ENCODE measurements at regions not wholly inside any gene's neighbourhood (a gene's known extent, or its start where the extent isn't known, plus 50 kb on each side); places are given as distances from the start of the nearest gene placed in this dataset.
"Not testable (repeated sequence)": the region's sequence is repeated elsewhere in the genome, so short reads cannot be mapped to it uniquely, and the experiment has no call there.

DNA sequence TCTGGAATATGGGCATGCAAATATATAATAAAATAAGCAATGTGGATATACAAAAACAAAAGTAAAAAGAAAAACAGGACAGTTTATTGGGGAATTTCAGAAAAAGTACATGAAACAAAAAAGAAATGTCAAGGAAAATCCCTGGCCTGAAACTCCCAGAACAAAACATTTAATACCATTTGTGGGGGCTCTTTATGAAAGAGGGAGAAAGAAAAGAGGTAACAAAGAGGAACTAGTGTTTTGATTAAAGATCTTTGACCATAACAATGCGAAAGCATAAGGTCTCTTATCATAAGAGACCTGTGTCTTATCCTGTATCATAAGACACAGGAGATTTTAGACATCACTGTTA is 88.6 kb upstream of the ARID1B start:
- DNase-seq (ENCODE audit: low spot score) = no peak

DNA sequence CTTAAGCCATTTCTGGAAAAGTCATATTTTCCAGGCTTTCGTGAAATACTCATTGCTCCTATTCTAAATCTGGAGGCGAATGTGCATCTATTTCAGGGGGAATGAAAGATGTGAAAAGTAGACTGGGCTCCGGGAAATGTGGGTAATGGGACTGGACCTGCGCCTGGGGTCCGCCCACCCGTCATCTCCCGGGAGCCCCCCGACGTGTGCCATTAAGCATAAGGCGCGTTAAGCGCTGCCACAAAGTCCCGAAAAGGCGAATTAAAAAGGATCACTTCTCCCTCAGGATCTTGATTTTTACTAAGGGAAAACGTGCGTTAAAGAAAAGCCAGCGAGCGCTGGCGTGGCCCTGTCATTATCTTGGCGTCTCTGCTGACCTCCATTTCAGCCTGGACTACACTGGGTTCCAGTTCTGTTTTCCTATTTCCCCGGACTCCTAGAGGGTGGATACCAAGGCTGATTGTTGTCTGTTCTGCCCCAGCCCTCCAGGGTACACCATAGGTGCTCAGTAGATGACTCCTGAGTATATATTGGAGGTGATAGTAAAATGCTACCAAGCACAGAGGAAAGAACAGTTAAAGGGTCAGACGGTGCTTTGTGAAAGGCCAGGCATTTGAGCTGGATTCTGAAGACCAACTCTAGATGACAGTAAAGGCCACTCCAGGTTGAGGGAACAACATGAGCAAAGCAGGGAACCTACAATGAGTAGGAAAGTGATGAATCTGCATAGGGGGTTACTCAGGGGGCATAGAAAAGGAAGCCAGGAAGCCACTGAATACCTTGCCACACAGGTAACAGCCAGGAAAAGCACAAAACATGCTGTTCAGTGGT is 89.2 kb upstream of the ARID1B start:
- peak; percentile 9 for DNase-seq (ENCODE audit: low spot score)

DNA sequence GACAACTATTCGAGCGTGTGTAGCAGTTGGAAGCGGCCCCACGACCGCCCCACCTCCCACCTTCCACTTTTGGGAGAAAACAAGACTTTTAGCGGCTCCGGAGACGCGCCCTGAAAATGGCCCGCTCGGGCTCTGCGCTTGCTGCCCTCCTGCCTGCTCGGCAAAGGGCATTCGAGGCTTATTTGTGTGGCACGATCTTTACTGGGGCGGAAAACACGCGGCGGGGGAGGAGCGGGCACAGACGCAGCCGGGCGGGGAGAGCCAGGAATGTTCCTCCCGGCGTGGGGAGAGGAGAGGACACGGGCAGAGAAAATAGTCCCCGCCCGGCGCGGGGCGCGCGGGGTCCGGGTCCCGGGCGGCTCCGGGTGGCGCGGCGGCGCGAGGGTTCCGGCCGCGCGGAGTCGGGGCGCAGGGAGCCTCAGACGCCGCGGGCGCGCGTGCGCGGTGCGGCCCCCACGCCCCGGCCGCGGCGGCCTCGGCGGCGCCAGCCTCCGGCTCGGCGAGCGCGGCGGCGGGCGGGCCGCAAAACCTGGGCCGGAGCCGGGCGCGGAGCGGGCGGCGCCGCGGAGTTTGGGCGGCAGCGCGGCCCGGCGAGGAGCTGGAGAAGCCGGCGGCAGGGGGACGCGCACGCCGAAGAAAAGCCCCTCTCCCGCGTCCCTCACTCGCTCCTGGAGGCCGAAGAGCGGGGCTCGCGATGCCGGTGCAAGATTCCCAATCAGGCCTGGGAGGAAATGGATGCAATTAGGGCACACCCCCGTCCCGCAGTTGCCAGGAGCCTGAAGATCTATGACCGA is 90.0 kb upstream of the ARID1B start:
- DNase-seq (ENCODE audit: low spot score) = peak; percentile 83

DNA sequence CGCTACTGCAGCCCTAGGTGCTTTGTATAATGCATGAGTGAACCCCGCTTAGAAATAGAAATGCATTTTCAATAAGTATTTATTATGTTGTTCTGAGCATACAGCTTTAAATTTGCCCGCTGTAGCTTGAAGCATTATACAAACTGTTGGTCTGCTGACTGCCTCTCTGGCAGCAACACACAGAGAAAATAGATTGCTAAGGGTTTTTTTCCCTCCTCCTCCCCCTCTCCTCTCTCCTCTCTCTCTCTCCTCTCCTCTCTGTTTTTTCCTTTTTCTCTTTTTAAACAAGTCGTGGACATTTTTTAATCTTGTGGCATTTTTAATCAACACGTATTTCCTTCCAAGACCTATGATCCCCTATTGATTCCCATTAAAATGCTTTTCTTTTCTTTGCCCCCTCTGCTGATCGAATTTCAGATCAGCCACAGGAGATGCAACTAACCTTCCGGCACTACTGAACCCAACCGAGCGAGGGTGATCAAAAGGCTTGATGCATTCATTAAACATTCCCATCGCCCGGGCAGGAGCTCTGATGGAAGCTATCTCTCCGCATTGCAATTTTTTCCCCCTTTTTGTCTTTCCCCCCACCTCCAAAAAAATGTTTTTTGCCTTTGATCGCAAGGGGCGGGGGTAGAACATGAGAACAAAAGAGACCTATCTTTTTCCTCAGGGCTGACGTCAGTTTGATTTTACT is 90.7 kb upstream of the ARID1B start:
- peak; percentile 6 for DNase-seq (ENCODE audit: low spot score)

DNA sequence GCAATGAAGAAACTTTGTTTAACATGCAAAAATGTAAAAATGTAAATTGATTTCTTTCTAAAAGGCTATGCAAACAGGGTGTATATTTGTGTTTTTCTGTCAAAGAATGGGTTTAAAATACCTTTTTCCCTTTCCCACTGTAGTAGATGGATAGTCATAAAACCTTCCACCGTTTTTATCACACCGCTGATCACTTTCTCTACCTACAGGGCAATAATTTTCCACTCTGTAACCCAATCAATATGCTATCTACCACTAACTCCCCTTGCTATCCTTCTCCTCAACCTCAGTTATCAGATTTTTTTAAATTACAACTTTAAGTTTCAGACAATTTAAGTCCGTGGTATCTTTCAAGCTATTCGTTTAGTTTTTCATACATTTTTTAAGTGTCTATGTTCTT is 91.4 kb upstream of the ARID1B start:
- DNase-seq (ENCODE audit: low spot score) = no peak

DNA sequence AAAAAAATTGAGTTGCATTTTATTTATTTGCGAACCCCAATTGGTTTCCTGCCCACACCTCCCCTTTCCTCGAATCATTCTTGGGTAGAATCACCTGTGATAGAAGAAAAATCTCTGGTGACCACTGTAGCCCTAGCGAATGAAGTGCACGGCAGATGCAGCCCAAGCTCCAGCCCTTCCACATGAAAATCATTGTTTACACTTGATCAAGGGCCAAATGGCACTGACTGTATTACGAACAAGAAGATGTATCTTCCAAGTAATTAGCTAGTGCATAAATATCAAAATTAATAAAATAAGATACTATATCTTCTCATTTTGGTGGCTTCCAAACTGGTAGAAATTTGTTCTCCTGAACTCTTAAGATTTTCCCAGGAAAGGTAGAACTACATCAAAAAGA is 93.4 kb upstream of the ARID1B start:
- no peak for DNase-seq (ENCODE audit: low spot score)

DNA sequence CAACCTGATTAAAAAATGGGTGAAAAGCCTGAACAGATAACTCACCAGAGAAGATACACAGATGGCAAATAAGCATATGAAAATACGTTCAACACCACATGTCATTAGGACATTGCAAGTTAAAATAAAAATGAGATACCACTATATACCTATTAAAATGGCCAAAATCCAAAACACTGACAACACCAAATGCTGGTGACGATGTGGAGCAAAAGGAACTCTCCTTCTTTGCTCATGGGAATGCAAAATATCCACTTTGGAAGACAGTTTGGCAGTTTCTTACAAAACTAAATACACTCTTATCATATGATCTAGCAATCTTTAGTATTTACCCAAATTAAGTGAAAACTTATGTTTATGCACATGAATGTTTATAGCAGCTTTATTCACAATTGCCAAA is 100.5 kb upstream of the ARID1B start:
- DNase-seq (ENCODE audit: low spot score) = no peak

DNA sequence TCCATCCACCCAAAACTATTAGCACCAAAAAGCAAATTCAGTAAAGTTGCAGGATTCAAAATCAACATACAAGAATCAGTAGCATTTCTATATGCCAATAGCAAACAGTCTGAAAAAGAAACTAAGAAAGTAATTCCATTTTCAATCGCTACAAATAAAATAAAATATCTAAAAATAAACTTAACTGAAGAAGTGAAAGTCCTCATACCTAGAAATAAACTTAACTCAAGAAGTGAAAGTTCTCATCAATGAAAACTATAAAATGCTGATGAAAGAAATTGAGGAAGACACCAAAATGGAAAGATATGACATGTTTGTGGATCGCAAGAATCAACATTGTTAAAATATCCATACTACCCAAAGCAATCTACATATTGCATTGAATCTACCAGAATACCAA is 103.0 kb upstream of the ARID1B start:
- no peak for DNase-seq (ENCODE audit: low spot score)

DNA sequence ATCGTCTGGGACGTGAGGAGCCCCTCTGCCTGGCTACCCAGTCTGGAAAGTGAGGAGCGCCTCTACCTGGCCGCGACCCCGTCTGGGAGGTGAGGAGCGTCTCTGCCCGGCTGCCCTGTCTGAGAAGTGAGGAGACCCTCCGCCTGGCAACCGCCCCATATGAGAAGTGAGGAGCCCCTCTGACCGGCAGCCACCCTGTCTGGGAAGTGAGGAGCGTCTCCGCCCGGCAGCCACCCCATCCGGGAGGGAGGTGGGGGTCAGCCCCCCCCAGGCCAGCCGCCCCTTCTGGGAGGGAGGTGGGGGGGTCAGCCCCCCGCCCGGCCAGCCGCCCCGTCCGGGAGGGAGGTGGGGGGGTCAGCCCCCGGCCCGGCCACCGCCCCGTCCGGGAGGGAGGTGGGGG is 107.1 kb upstream of the ARID1B start:
- DNase-seq (ENCODE audit: low spot score) = not testable (repeated sequence)

DNA sequence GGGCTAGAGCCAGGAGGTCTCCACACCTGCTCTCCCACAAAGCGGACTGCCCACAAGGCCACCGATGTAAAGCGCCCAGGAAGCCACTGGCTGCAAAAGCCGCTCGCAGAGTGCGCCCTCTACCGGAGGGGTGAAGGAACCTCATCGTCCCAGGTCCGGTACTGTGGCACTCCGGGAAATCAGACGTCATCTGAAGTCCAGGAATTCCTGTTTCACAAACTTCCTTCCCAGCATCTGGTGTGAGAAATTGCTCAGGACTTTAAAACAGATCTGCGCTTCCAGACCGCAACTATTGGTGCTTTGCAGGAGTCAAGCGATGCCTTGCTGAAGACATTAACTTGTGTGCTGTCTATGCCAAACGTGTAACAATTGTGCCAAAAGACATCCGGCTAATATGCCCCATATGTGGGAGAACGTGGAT is 115.1 kb upstream of the ARID1B start:
- peak; percentile 44 for DNase-seq (ENCODE audit: low spot score)

DNA sequence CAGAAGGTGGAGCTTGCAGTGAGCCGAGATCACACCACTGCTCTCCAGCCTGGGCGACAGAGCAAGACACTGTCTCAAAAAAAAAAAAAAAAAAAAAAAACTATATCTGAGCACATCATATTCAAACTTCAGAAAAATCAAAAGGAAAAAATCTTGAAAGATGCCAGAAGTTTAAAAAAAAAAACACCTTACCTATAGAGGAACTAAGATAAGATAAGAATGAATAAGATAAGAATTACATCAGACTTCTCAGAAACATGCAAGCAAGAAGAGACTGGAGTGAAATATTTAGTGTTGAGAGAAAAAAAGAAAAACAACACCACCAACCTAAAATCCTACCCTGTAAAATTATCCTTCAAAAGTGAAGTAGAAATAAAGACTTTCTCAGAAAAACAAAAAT is 116.8 kb upstream of the ARID1B start:
- DNase-seq (ENCODE audit: low spot score) = no peak

DNA sequence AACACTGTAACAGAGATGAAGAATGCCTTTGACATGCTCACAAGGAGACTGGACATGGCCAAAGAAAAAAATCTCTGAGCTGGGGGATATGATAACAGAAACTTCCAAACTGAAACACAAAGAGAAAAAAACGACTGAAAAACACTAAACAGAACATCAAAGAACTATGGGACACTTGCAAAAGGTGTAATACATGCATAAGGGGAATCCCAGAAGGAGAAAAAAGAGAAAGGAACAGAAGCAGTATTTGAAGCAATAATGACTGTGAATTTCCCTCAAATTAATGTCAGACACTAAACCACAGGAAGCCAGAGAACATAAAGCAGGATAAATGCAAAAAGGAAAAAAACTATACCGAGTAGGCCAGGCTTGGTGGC is 117.4 kb upstream of the ARID1B start:
- no peak for DNase-seq (ENCODE audit: low spot score)

DNA sequence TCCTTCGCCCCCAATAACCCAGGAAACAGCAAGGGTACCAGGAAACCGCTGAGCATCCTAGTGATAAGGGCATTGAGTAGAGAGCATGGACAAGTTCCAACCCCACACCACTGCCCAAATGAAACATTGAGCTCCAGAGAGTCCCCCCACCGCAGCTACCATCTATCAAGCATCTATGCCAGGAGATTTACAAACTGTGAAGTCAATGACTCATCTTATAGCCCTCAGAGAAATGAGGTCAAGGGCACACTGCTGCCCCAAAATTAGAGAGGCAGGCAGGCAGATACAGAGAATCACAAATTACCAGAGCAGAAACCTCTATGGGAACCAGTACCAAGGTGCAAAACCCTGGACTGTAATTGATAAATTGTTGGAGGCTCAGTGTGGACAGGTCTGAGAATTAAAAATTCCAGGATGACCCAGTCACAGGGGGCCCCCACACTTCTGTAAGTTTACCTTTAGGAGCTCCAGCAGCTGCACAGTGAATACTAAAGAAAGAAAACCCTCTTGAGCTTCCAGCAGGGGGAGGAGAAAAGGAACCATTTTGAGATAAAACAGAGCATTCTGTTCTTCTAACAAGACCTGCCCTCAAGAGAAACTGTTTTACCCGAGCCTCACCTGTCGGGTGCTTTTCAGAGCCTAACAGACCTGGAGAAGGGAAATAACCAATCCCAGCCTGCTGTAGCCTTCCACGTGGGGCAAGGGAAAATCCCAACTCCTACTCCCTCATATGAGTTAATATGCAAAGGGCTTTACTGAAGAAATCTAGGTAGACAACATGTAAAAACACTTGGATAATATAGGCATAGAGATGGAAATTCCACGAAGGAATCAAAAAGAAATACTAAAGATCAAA is 118.0 kb upstream of the ARID1B start:
- no peak for DNase-seq (ENCODE audit: low spot score)

DNA sequence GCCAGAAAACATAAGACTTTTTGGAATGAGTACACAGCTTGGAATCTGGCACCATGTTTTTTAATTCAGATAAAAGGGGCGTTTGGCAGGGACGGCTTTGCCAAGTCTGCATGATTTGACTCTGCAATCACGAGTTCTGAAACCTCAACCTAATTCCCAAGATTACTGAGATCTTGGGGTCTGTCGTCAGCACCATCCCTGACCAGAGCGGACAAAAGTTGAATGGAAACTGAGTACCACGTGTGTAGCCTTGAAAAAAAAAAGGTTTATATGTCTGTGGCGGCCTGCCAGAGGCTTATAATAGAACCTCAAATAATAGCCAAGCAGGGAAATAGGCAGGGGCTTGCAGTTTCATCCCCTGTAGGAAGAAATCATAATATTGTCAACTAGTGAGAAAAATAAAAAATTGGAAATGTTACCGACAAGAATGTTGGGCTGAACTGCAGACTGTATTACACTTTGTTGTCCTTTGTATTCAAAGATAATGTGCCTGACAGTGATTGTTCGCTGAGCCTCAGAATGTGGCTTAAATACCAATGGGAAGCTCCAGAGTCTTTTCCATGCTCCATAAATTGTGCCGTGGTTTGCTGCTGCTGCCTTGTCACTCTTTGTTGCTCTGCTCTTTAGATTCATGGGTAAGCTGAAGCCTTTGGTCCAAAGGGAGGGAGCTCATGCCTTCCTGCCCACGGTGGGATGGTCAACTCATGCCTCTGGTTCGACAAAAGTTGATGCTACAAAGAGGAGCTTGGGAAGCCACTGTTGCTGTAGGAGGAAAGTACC is 118.8 kb upstream of the ARID1B start:
- no peak for DNase-seq (ENCODE audit: low spot score)

DNA sequence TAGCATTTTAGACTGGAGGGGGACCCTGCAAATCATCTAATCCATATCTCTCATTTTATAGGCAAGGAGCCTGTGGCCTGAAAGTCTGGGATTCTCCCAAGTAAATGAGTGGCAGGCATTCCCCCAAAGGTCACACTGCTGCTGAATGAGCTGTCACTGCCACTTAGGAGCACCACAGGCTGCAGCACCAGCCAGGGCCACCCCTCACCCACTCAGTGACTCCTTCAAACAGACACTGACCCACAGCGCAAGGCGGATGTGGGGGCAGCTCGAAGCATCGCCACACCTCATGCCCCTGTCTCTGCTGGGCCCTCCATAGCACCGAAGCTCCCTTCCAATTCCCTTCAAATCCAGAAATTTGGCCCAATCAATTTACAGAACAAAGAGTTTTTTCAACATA is 119.9 kb upstream of the ARID1B start:
- DNase-seq (ENCODE audit: low spot score) = no peak

DNA sequence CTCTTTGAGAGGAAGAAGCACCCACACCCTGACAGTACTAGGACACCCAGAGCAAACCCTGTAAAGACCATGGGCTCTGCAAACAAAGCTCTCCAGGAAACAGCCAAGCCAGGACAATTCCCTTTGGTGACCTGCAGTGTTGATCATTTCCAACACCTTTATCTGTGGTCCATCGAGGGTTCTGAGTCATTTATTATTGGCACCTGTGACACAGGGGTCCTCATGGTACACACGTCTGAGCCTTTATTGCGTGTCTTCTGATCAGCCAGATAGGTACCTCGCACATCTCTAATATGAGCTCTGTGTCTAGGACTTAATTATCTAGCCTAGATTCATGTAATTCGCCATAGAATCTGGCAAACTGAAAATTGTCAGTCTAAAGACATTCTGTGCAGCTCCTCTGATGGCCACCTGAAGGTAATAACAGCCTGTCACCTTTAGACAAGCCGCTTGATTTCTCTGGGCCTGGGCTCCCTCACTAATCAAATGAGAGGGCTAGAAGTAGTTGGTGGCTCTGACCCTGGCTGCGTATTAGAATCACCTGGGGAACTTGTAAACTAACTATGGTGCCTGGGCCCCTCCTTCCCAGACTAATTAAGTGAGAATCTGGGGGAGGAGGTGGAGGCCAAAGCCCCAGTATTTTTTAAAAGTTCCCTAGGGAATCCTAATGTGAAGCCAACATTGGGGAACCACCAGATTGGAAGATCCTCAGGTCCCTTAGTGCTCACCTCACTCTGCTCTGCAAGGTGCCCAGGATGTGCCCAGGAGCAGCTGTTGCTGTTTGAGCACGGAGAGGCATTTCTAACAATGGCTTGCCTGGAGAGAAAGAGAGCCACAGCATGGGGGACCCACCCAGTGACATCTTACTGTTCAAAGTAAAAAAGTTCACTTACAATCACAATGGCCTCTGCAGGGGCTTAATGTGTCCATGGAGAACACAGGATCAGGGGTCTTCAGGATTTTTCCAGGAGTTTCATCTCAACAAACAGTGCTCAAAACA is 122.0 kb upstream of the ARID1B start:
- no peak for DNase-seq (ENCODE audit: low spot score)

DNA sequence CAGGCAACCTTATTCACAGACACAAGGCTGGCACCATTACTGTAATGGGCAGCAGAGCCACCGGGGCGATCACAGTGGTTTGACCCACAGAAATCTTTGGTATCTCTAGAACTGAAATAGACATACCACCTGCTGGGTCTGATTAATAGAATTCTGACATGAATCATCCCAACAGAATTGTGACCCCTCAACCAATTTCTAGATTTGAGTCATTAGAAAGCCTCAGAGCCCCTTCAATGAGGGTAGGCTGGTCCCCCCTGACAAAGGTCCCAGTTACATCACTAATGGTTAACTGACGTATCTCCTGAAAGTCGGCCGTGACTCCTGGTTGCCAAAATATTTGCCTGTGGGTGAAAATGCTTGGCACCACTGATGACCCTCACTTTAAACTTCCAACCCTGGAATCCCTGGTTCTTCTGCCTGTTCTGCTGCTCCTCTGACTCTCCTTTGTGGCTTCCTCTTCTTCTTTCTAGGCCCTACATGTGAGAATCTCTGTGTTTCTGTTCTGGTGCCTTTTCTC is 124.9 kb upstream of the ARID1B start:
- DNase-seq (ENCODE audit: low spot score) = no peak

DNA sequence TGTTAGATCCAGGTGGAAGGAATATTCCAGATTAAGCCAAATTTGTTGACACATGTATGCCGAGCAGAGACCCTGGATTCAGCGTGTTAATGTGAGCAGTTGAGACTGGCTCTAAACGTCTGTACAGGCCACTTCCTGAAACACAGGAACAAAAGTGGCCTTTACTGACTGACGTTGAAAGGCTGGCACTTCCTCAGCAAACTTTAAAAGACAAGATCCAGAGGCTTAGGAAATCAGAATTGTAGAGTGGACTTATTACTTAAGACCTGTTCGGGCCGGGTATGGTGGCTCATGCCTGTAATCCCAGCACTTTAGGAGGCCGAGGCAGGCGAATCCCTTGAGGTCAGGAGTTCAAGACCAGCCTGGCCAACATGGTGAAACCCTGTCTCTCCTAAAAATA is 125.7 kb upstream of the ARID1B start:
- no peak for DNase-seq (ENCODE audit: low spot score)

DNA sequence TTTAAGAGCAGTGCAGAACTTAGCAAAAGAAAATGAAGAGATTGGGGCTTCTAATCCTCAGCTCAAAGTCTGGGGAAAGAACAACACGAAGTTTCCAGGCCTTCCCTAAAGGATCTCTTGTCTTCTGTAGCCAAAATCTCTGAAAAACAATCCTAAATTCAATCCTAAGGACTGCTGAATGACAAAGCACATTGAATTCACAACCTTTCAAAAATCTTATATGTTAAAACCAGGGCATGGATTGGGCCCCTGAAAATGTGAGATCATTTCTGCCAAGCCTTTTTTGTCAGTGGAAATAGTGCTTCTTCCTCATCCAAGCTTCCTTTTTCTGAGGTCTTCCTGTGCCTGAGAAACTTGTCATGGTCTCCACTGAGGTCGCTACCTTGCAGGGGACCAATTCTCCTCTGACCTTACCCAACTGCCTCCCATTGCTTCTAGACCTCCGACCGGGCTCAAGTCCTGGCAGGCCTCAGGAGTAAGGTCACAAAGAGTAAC is 126.2 kb upstream of the ARID1B start:
- DNase-seq (ENCODE audit: low spot score) = no peak

DNA sequence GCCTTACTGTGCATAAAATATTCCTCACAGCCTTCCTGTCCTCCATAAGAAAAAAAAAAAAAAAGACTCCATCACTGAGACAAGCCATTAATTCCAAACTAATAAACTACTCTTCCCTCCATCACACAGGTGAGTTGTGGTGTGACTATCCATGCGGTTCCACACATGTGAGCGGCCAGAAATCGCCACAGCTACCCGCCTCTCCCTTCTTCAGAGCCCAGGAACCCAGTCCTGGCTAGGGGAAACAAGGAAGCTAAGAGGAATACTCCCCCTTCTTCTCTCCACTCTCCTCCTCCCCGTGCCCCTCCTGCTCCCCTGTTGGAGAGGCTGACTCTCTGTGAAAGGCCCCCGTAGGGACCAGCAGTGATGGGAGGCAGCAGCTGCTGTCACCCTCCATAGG is 128.6 kb upstream of the ARID1B start:
- no peak for DNase-seq (ENCODE audit: low spot score)

Measured in hematopoietic multipotent progenitor cell treated with erythropoietin and hydrocortisone succinate and interleukin-3 and kit ligand, for 15 days (in vitro differentiated cells).